GM13977 (cell line): ENCODE measurements at regions not wholly inside any gene's neighbourhood (a gene's known extent, or its start where the extent isn't known, plus 50 kb on each side); places are given as distances from the start of the nearest gene placed in this dataset.

Source experiments
- DNase-seq: peaks from one replicate; pipeline ENCODE4 v3.0.0; 2012; ENCODE audit warnings: low spot score
- in situ Hi-C: fragments of 300-500 bp; cut with MboI; formaldehyde crosslinking; loops from one replicate; pipeline ENCODE4 v1.12.0; 2022; ENCODE audit warnings: low sequenced_read_pairs, low pct_unique_long_range_greater_than_20kb, mixed read lengths, inconsistent platforms; ENCODE audit not compliant: unreplicated experiment
- TF ChIP-seq, protein P1 (sequence below): IDR thresholded peaks from 2 replicates; pipeline ENCODE4 v1.5.1; 2012; ENCODE audit warnings: mild to moderate bottlenecking, control low read depth; ENCODE audit not compliant: insufficient read depth; ENCODE audit errors: extremely low read depth, missing control alignments

- TF ChIP-seq, protein P1, sequence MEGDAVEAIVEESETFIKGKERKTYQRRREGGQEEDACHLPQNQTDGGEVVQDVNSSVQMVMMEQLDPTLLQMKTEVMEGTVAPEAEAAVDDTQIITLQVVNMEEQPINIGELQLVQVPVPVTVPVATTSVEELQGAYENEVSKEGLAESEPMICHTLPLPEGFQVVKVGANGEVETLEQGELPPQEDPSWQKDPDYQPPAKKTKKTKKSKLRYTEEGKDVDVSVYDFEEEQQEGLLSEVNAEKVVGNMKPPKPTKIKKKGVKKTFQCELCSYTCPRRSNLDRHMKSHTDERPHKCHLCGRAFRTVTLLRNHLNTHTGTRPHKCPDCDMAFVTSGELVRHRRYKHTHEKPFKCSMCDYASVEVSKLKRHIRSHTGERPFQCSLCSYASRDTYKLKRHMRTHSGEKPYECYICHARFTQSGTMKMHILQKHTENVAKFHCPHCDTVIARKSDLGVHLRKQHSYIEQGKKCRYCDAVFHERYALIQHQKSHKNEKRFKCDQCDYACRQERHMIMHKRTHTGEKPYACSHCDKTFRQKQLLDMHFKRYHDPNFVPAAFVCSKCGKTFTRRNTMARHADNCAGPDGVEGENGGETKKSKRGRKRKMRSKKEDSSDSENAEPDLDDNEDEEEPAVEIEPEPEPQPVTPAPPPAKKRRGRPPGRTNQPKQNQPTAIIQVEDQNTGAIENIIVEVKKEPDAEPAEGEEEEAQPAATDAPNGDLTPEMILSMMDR = no peak
- in situ Hi-C loops = no loop called here
- DNase-seq = no peak
Measured at GRCh38 chr5:23372177-23372576, 135.2 kb upstream of the PRDM9 start.

DNA sequence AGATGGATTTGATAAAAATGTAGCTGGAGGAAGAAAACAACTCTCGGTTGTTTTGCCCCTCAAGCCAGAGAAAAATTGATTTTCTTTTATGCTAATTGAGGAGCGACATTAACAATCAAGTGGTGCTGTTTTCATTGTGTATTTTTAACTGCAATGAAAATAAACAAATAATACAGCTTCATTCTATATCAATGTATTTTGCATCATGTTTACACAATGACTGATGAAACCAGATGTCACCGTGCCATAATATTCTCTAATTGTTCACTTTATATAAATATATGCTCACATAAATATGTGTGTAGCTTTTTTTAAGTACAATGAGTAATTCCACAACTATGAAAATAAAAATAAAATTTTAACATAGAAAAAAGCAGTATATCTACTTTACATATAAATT, 139.0 kb upstream of the PRDM9 start:
- in situ Hi-C loops = no loop called here
- no peak for DNase-seq
- TF ChIP-seq, protein P1 = no peak

- TF ChIP-seq, protein P1 = no peak
- in situ Hi-C loops = no loop called here
- DNase-seq = no peak
Measured at GRCh38 chr5:23367874-23368273, 139.5 kb upstream of the PRDM9 start.

DNA sequence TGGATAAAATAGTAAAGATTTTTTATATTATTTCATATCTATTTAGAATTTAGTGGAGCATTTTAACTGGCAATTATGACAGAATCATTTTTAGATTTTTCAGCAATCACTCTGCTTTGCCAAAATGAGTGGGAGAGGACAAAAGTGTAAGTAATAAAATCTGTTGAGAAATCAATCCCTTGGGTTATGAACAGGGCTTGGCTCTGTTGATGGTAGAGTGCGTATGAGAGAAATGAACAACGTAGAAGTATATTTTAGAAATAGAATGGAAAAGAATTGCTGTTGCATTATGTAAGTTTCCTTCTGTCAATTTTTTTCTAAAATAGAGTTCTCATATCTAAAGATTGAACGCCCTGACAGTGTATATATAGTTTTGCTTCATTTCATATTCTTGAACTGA, 154.1 kb upstream of the PRDM9 start:
- DNase-seq = no peak
- TF ChIP-seq, protein P1 = no peak
- in situ Hi-C loops = no loop called here

- TF ChIP-seq, protein P1 = peak; percentile 17
- DNase-seq = no peak
- in situ Hi-C loops = no loop called here
Measured at GRCh38 chr5:23352446-23352845, 155.0 kb upstream of the PRDM9 start.

GRCh38 chr5:23343121-23343520, 164.3 kb upstream of the PRDM9 start:
- DNase-seq = no peak
- TF ChIP-seq, protein P1 = no peak
- in situ Hi-C loops = no loop called here

- in situ Hi-C loops = no loop called here
- TF ChIP-seq, protein P1 = peak; percentile 22
- peak; percentile 9 for DNase-seq
Measured at GRCh38 chr5:23332650-23333251, 174.7 kb upstream of the PRDM9 start.
